Mesothelial cell of epicardium (in vitro differentiated cells): ENCODE measurements at regions not wholly inside any gene's neighbourhood (a gene's known extent, or its start where the extent isn't known, plus 50 kb on each side); places are given as distances from the start of the nearest gene placed in this dataset.

Experiments used
- DNase-seq, 2 experiments: peaks; one replicate each; pipeline ENCODE4 v3.0.0; 2021; ENCODE audit warnings: low spot score in 2 of 2; ENCODE audit not compliant: unreplicated experiment in 2 of 2
- H3K27ac Mint-ChIP-seq: 2 replicates; pipeline ENCODE4 v1.8.0; 2021; ENCODE audit warnings: mixed read lengths
- H3K27me3 Mint-ChIP-seq: 2 replicates; pipeline ENCODE4 v1.8.0; 2021; ENCODE audit warnings: low read depth, mixed read lengths
- H3K36me3 Mint-ChIP-seq: 2 replicates; pipeline ENCODE4 v1.8.0; 2021; ENCODE audit warnings: mixed read lengths
- H3K4me1 Mint-ChIP-seq: 2 replicates; pipeline ENCODE4 v1.8.0; 2021; ENCODE audit warnings: mixed read lengths
- H3K4me3 Mint-ChIP-seq: 2 replicates; pipeline ENCODE4 v1.8.0; 2021; ENCODE audit warnings: mild to moderate bottlenecking, moderate library complexity, mixed read lengths
- H3K9me3 Mint-ChIP-seq: 2 replicates; pipeline ENCODE4 v1.8.0; 2021; ENCODE audit warnings: mixed read lengths
- TF ChIP-seq, protein P1 (sequence below): fragments of 200-600 bp; sonication (generic); IDR thresholded peaks from one replicate; pipeline ENCODE4 v1.5.0; 2021; ENCODE audit warnings: antibody characterized with exemption; ENCODE audit not compliant: unreplicated experiment

- no peaks in the 10 kb centered on the region for H3K27me3 Mint-ChIP-seq
- H3K4me1 Mint-ChIP-seq = peaks cover 6% of the 10 kb centered on the region
- H3K4me3 Mint-ChIP-seq = no peak overlapping the region
- DNase-seq = no peak
- H3K9me3 Mint-ChIP-seq = no peaks in the 10 kb centered on the region
- no peak overlapping the region for H3K27ac Mint-ChIP-seq
- H3K36me3 Mint-ChIP-seq = no peaks in the 10 kb centered on the region
- TF ChIP-seq, protein P1, sequence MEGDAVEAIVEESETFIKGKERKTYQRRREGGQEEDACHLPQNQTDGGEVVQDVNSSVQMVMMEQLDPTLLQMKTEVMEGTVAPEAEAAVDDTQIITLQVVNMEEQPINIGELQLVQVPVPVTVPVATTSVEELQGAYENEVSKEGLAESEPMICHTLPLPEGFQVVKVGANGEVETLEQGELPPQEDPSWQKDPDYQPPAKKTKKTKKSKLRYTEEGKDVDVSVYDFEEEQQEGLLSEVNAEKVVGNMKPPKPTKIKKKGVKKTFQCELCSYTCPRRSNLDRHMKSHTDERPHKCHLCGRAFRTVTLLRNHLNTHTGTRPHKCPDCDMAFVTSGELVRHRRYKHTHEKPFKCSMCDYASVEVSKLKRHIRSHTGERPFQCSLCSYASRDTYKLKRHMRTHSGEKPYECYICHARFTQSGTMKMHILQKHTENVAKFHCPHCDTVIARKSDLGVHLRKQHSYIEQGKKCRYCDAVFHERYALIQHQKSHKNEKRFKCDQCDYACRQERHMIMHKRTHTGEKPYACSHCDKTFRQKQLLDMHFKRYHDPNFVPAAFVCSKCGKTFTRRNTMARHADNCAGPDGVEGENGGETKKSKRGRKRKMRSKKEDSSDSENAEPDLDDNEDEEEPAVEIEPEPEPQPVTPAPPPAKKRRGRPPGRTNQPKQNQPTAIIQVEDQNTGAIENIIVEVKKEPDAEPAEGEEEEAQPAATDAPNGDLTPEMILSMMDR = no peak
These were observed 169.4 kb upstream of the MIR17HG start for GRCh38 chr13:91178099-91178498.

- Mint-ChIP-seq H3K27me3 (no peaks in the 10 kb centered on the region), H3K4me1 (peaks cover 11% of the 10 kb centered on the region), H3K27ac (no peak overlapping the region), H3K9me3 (no peaks in the 10 kb centered on the region), H3K4me3 (no peak overlapping the region), H3K36me3 (no peaks in the 10 kb centered on the region)
- no peak for DNase-seq
- TF ChIP-seq, protein P1 = no peak
These were observed 165.6 kb upstream of the MIR17HG start for GRCh38 chr13:91181892-91182291.

- Mint-ChIP-seq H3K27me3 (no peaks in the 10 kb centered on the region), H3K27ac (no peak overlapping the region), H3K4me1 (peaks cover 17% of the 10 kb centered on the region), H3K4me3 (no peak overlapping the region), H3K36me3 (no peaks in the 10 kb centered on the region), H3K9me3 (no peaks in the 10 kb centered on the region)
- no peak for DNase-seq
- TF ChIP-seq, protein P1 = no peak
These were observed 163.1 kb upstream of the MIR17HG start for GRCh38 chr13:91184244-91184926.

GRCh38 chr13:91185294-91185863 lies 162.1 kb upstream of the MIR17HG start:
- no peak for DNase-seq
- no peaks in the 10 kb centered on the region for H3K9me3 Mint-ChIP-seq

GRCh38 chr13:91187522-91187921 lies 160.0 kb upstream of the MIR17HG start:
- TF ChIP-seq, protein P1 = no peak
- H3K4me1 Mint-ChIP-seq = peaks cover 17% of the 10 kb centered on the region
- no peaks in the 10 kb centered on the region for H3K36me3 Mint-ChIP-seq
- no peaks in the 10 kb centered on the region for H3K9me3 Mint-ChIP-seq
- no peaks in the 10 kb centered on the region for H3K27me3 Mint-ChIP-seq
- no peak overlapping the region for H3K4me3 Mint-ChIP-seq
- no peak overlapping the region for H3K27ac Mint-ChIP-seq
- no peak for DNase-seq

More at GRCh38 chr13:91185294-91185863, 162.1 kb upstream of the MIR17HG start:
- no peak overlapping the region for H3K4me3 Mint-ChIP-seq
- TF ChIP-seq, protein P1 = no peak
- peaks cover 17% of the 10 kb centered on the region for H3K4me1 Mint-ChIP-seq
- H3K36me3 Mint-ChIP-seq = no peaks in the 10 kb centered on the region
- H3K27ac Mint-ChIP-seq = no peak overlapping the region
- no peaks in the 10 kb centered on the region for H3K27me3 Mint-ChIP-seq
